H9 (cell line): ENCODE measurements at regions not wholly inside any gene's neighbourhood (a gene's known extent, or its start where the extent isn't known, plus 50 kb on each side); places are given as distances from the start of the nearest gene placed in this dataset.
A peak's percentile ranks its signal among the peaks of the same experiment; 100 is the strongest.

Experiments
- DNase-seq: peaks from one replicate; pipeline ENCODE4 v3.0.0-alpha.2; 2017
- H2AFZ ChIP-seq: one replicate; pipeline ENCODE4 v1.6.1; 2013; ENCODE audit warnings: mild to moderate bottlenecking, low read length, control low read depth, moderate library complexity
- H2AK5ac ChIP-seq: 2 replicates; pipeline ENCODE4 v1.6.1; 2013; ENCODE audit warnings: low read length, control low read depth, mixed read lengths; ENCODE audit not compliant: insufficient read length
- H2BK120ac ChIP-seq: one replicate; pipeline ENCODE4 v1.6.1; 2013; ENCODE audit warnings: low read depth, mild to moderate bottlenecking, low read length, control low read depth, inconsistent platforms; ENCODE audit not compliant: poor library complexity, severe bottlenecking
- H2BK12ac ChIP-seq: 2 replicates; pipeline ENCODE4 v1.6.1; 2013; ENCODE audit warnings: low read length, control low read depth, mixed read lengths, low read depth; ENCODE audit not compliant: insufficient read length
- H2BK15ac ChIP-seq: 2 replicates; pipeline ENCODE4 v1.6.1; 2013; ENCODE audit warnings: low read depth, low read length, control low read depth
- H2BK20ac ChIP-seq: one replicate; pipeline ENCODE4 v1.6.1; 2013; ENCODE audit warnings: low read depth, mild to moderate bottlenecking, low read length, control low read depth, inconsistent platforms; ENCODE audit not compliant: poor library complexity, severe bottlenecking
- H2BK5ac ChIP-seq: 2 replicates; pipeline ENCODE4 v1.6.1; 2013; ENCODE audit warnings: low read length, control low read depth, mixed read lengths; ENCODE audit not compliant: insufficient read length
- H3K14ac ChIP-seq: 2 replicates; pipeline ENCODE4 v1.6.1; 2013; ENCODE audit warnings: low read length, control low read depth; ENCODE audit not compliant: insufficient read depth
- H3K18ac ChIP-seq: 2 replicates; pipeline ENCODE4 v1.6.1; 2013; ENCODE audit warnings: low read depth, mild to moderate bottlenecking, mixed read lengths, low read length, control low read depth; ENCODE audit not compliant: insufficient read length
- H3K23ac ChIP-seq: 2 replicates; pipeline ENCODE4 v1.6.1; 2013; ENCODE audit warnings: low read length, control low read depth, mixed read lengths, low read depth; ENCODE audit not compliant: insufficient read length
- H3K23me2 ChIP-seq: 2 replicates; pipeline ENCODE4 v1.6.1; 2013; ENCODE audit warnings: low read depth, mild to moderate bottlenecking, mixed read lengths, low read length, control low read depth; ENCODE audit not compliant: insufficient read length, poor library complexity, severe bottlenecking
- H3K27ac ChIP-seq: 2 replicates; pipeline ENCODE4 v1.5.1; 2013; ENCODE audit warnings: low read length, control low read depth, mixed read lengths, low read depth; ENCODE audit not compliant: insufficient read length
- H3K27me3 ChIP-seq: 2 replicates; pipeline ENCODE4 v1.6.1; 2013; ENCODE audit warnings: low read length, control low read depth, inconsistent platforms; ENCODE audit not compliant: insufficient read depth
- H3K4ac ChIP-seq: 2 replicates; pipeline ENCODE4 v1.6.1; 2013; ENCODE audit warnings: low read depth, mild to moderate bottlenecking, control low read depth, inconsistent platforms, low read length, moderate library complexity
- H3K4me1 ChIP-seq: 2 replicates; pipeline ENCODE4 v1.6.1; 2013; ENCODE audit warnings: low read length, control low read depth, inconsistent platforms; ENCODE audit not compliant: insufficient read depth
- H3K4me2 ChIP-seq: 2 replicates; pipeline ENCODE4 v1.6.1; 2013; ENCODE audit warnings: low read length, control low read depth, mixed read lengths; ENCODE audit not compliant: insufficient read length, insufficient read depth
- H3K56ac ChIP-seq: 2 replicates; pipeline ENCODE4 v1.6.1; 2013; ENCODE audit warnings: low read depth, mild to moderate bottlenecking, mixed read lengths, low read length, control low read depth; ENCODE audit not compliant: insufficient read length
- H3K79me1 ChIP-seq: 2 replicates; pipeline ENCODE4 v1.6.1; 2013; ENCODE audit warnings: low read depth, mild to moderate bottlenecking, moderate library complexity, low read length, control low read depth, inconsistent platforms; ENCODE audit not compliant: insufficient read depth, poor library complexity, severe bottlenecking
- H3K79me2 ChIP-seq: 2 replicates; pipeline ENCODE4 v1.6.1; 2013; ENCODE audit warnings: low read length, control low read depth, inconsistent platforms; ENCODE audit not compliant: insufficient read depth
- H3K9ac ChIP-seq: 2 replicates; pipeline ENCODE4 v1.6.1; 2013; ENCODE audit warnings: low read length, control low read depth, mixed read lengths; ENCODE audit not compliant: insufficient read length; ENCODE audit errors: extremely low read depth
- H3K9me3 ChIP-seq: one replicate; pipeline ENCODE4 v1.6.1; 2013; ENCODE audit warnings: low read depth, low read length, inconsistent platforms; ENCODE audit not compliant: control insufficient read depth
- H3T11ph ChIP-seq: one replicate; pipeline ENCODE4 v1.6.1; 2013; ENCODE audit warnings: mild to moderate bottlenecking, low read length, control low read depth, inconsistent platforms
- H4K20me1 ChIP-seq: one replicate; pipeline ENCODE4 v1.6.1; 2013; ENCODE audit not compliant: control insufficient read depth, insufficient read length, insufficient read depth
- H4K5ac ChIP-seq: 2 replicates; pipeline ENCODE4 v1.6.1; 2013; ENCODE audit warnings: low read depth, mild to moderate bottlenecking, mixed read lengths, low read length, control low read depth; ENCODE audit not compliant: insufficient read length
- H4K8ac ChIP-seq: replicated peaks from 2 replicates; pipeline ENCODE4 v1.6.1; 2013; ENCODE audit warnings: low read length, control low read depth, mixed read lengths, low read depth; ENCODE audit not compliant: insufficient read length
- H4K91ac ChIP-seq: 2 replicates; pipeline ENCODE4 v1.6.1; 2013; ENCODE audit warnings: low read depth, mild to moderate bottlenecking, moderate library complexity, mixed read lengths, low read length, control low read depth; ENCODE audit not compliant: insufficient read length
- H3K27ac Mint-ChIP-seq, 3 experiments: 2 replicates in 2 of 3; 3 replicates in 1 of 3; pipeline ENCODE4 v1.8.0; 2020 to 2021; ENCODE audit warnings: mixed read lengths in 3 of 3, mild to moderate bottlenecking in 1 of 3, moderate library complexity in 1 of 3
- H3K27me3 Mint-ChIP-seq: 2 replicates; pipeline ENCODE4 v1.8.0; 2021; ENCODE audit warnings: low read depth, mild to moderate bottlenecking, moderate library complexity, mixed read lengths
- H3K36me3 Mint-ChIP-seq, 3 experiments: 2 replicates in 2 of 3; 3 replicates in 1 of 3; pipeline ENCODE4 v1.8.0; 2020 to 2021; ENCODE audit warnings: low read depth in 3 of 3, mixed read lengths in 3 of 3; ENCODE audit not compliant: insufficient read depth in 1 of 3
- H3K4me1 Mint-ChIP-seq, 2 experiments: 2 replicates each; pipeline ENCODE4 v1.8.0; 2020; ENCODE audit warnings: mixed read lengths in 2 of 2
- H3K4me3 Mint-ChIP-seq, 2 experiments: 2 replicates in 1 of 2; 3 replicates in 1 of 2; pipeline ENCODE4 v1.8.0; 2020 to 2021; ENCODE audit warnings: mild to moderate bottlenecking in 2 of 2, mixed read lengths in 2 of 2, moderate library complexity in 1 of 2
- H3K9me3 Mint-ChIP-seq, 2 experiments: 2 replicates in 1 of 2; 3 replicates in 1 of 2; pipeline ENCODE4 v1.8.0; 2020; ENCODE audit warnings: mild to moderate bottlenecking in 2 of 2, mixed read lengths in 2 of 2, moderate library complexity in 1 of 2
- CTCF ChIP-seq: fragments of 200-600 bp; sonication (generic); conservative IDR thresholded peaks from 3 replicates; pipeline ENCODE4 v1.8.0; 2021; ENCODE audit warnings: antibody characterized with exemption, mild to moderate bottlenecking
- WGBS: extraction: QIAGEN DNeasy Blood & Tissue Kit; methylation state at CpG from one replicate; pipeline ENCODE4 v1.1.7; 2013; ENCODE audit warnings: missing lambda C conversion rate, low lambda C conversion rate, mixed read lengths; ENCODE audit not compliant: insufficient read length; ENCODE audit errors: extremely low coverage; 5-methylcytosine and 5-hydroxymethylcytosine counted together

- Histone ChIP-seq H3K56ac (no peak overlapping the region), H3K23ac (no peak overlapping the region), H2BK12ac (no peak overlapping the region), H3K27ac (no peak overlapping the region), H3K14ac (no peak overlapping the region), H3K27me3 (no peaks in the 10 kb centered on the region), H2AFZ (peak overlapping the region; percentile 52), H3K9me3 (no peaks in the 10 kb centered on the region), H3T11ph (no peak overlapping the region), H4K5ac (no peak overlapping the region), H3K18ac (no peak overlapping the region), H2BK5ac (no peak overlapping the region), H3K79me1 (no peaks in the 10 kb centered on the region), H3K4me2 (no peak overlapping the region), H3K23me2 (no peaks in the 10 kb centered on the region), H2AK5ac (no peak overlapping the region), H3K79me2 (no peaks in the 10 kb centered on the region), H4K91ac (no peak overlapping the region), H4K20me1 (no peaks in the 10 kb centered on the region), H3K4ac (no peak overlapping the region), H3K4me1 (no peaks in the 10 kb centered on the region), H2BK20ac (no peak overlapping the region), H3K9ac (no peak overlapping the region), H2BK15ac (no peak overlapping the region), H2BK120ac (no peak overlapping the region), H4K8ac (no peak overlapping the region)
- Mint-ChIP-seq H3K36me3 (no peaks in the 10 kb centered on the region), H3K27me3 (no peaks in the 10 kb centered on the region), H3K4me3 (no peak overlapping the region), H3K4me1 (no peaks in the 10 kb centered on the region), H3K9me3 (no peaks in the 10 kb centered on the region), H3K27ac (no peak overlapping the region; a peak in 1 of 7 replicates)
- no CpG with 5 or more reads among the region's 4 CpGs for WGBS
- no peak for TF ChIP-seq CTCF
- no peak for DNase-seq
Measured at GRCh38 chr3:106025151-106025722, 156.4 kb upstream of the CBLB start.
